Activated CD8-positive, alpha-beta T cell treated with anti-CD3 and anti-CD28 coated beads for 36 hours (primary cell): ENCODE measurements at regions not wholly inside any gene's neighbourhood (a gene's known extent, or its start where the extent isn't known, plus 50 kb on each side); places are given as distances from the start of the nearest gene placed in this dataset.

Source experiments
- ATAC-seq: fragments of 200-7000 bp; cut with Tn5 transposase; one replicate; pipeline ENCODE4 v1.10.0; 2021; ENCODE audit warnings: mild to moderate bottlenecking, moderate library complexity
- CTCF ChIA-PET: fragments of 350-600 bp; sonication (Branson Sonifier 250); formaldehyde crosslinking; loops from one replicate; lab custom pipeline; 2021; ENCODE audit warnings: antibody characterized with exemption; lab: Charles Lee
- POLR2A ChIA-PET: fragments of 350-600 bp; sonication (Branson Sonifier 250); formaldehyde crosslinking; loops from one replicate; lab custom pipeline; 2021; ENCODE audit warnings: antibody characterized with exemption; lab: Charles Lee
- DNase-seq: peaks from one replicate; pipeline ENCODE4 v3.0.0-alpha.2; 2020
- H3K27ac Mint-ChIP-seq: one replicate; pipeline ENCODE4 v1.8.0; 2021; ENCODE audit warnings: mild to moderate bottlenecking, mixed read lengths
- H3K27me3 Mint-ChIP-seq: one replicate; pipeline ENCODE4 v1.8.0; 2021; ENCODE audit warnings: mixed read lengths
- H3K36me3 Mint-ChIP-seq: one replicate; pipeline ENCODE4 v1.8.0; 2021; ENCODE audit warnings: low read depth, mixed read lengths
- H3K4me1 Mint-ChIP-seq: one replicate; pipeline ENCODE4 v1.8.0; 2021; ENCODE audit warnings: low read depth, mixed read lengths
- H3K4me3 Mint-ChIP-seq: one replicate; pipeline ENCODE4 v1.8.0; 2021; ENCODE audit warnings: mild to moderate bottlenecking, moderate library complexity, mixed read lengths
- H3K9me3 Mint-ChIP-seq: one replicate; pipeline ENCODE4 v1.8.0; 2021; ENCODE audit warnings: mixed read lengths
- CTCF ChIP-seq: fragments of 200-600 bp; IDR thresholded peaks from one replicate; pipeline ENCODE4 v1.8.0; 2022; ENCODE audit warnings: antibody characterized with exemption, mild to moderate bottlenecking
- intact Hi-C: fragments of 100-400 bp; cut with micrococcal nuclease; formaldehyde crosslinking; loops from one replicate; pipeline ENCODE4 v1.10.0; 2022

GRCh38 chr13:90519157-90519556 is 828.3 kb upstream of the MIR17HG start:
- no peaks in the 10 kb centered on the region for H3K36me3 Mint-ChIP-seq
- POLR2A ChIA-PET = no interaction called here
- no peak for TF ChIP-seq CTCF
- intact Hi-C loops = no loop called here
- H3K27ac Mint-ChIP-seq = no peak overlapping the region
- DNase-seq (no peak), ATAC-seq (no peak)
- CTCF ChIA-PET = no interaction called here
- H3K4me3 Mint-ChIP-seq = no peak overlapping the region
- H3K4me1 Mint-ChIP-seq = no peaks in the 10 kb centered on the region
- H3K9me3 Mint-ChIP-seq = peaks cover 20% of the 10 kb centered on the region
- H3K27me3 Mint-ChIP-seq = no peaks in the 10 kb centered on the region

- POLR2A ChIA-PET = no interaction called here
- no peak for TF ChIP-seq CTCF
- H3K4me1 Mint-ChIP-seq = no peaks in the 10 kb centered on the region
- intact Hi-C loops = no loop called here
- H3K4me3 Mint-ChIP-seq = no peak overlapping the region
- no peak overlapping the region for H3K27ac Mint-ChIP-seq
- ATAC-seq = no peak
- H3K27me3 Mint-ChIP-seq = no peaks in the 10 kb centered on the region
- DNase-seq = no peak
- no peaks in the 10 kb centered on the region for H3K36me3 Mint-ChIP-seq
- CTCF ChIA-PET = no interaction called here
- peaks cover 9% of the 10 kb centered on the region for H3K9me3 Mint-ChIP-seq
Observed at GRCh38 chr13:90526711-90527110, 820.8 kb upstream of the MIR17HG start.

- Mint-ChIP-seq H3K27ac (no peak overlapping the region), H3K27me3 (no peaks in the 10 kb centered on the region), H3K36me3 (no peaks in the 10 kb centered on the region), H3K9me3 (no peaks in the 10 kb centered on the region), H3K4me1 (no peaks in the 10 kb centered on the region), H3K4me3 (no peak overlapping the region)
- ChIA-PET POLR2A (no interaction called here), CTCF (no interaction called here)
- ATAC-seq (no peak), DNase-seq (no peak)
- TF ChIP-seq CTCF = no peak
- intact Hi-C loops = no loop called here
Observed at GRCh38 chr13:90531744-90532143, 815.7 kb upstream of the MIR17HG start.

GRCh38 chr13:90532861-90533492 is 814.5 kb upstream of the MIR17HG start:
- H3K27ac Mint-ChIP-seq = no peak overlapping the region
- H3K27me3 Mint-ChIP-seq = no peaks in the 10 kb centered on the region
- H3K4me3 Mint-ChIP-seq = no peak overlapping the region
- ATAC-seq (no peak), DNase-seq (no peak)
- ChIA-PET CTCF (no interaction called here), POLR2A (no interaction called here)
- TF ChIP-seq CTCF = no peak
- H3K9me3 Mint-ChIP-seq = no peaks in the 10 kb centered on the region
- intact Hi-C loops = no loop called here
- H3K36me3 Mint-ChIP-seq = no peaks in the 10 kb centered on the region
- H3K4me1 Mint-ChIP-seq = no peaks in the 10 kb centered on the region

GRCh38 chr13:90533866-90534265 is 813.6 kb upstream of the MIR17HG start:
- ChIA-PET POLR2A (no interaction called here), CTCF (no interaction called here)
- TF ChIP-seq CTCF = no peak
- Mint-ChIP-seq H3K36me3 (no peaks in the 10 kb centered on the region), H3K27ac (no peak overlapping the region), H3K4me1 (no peaks in the 10 kb centered on the region), H3K9me3 (peaks cover 5% of the 10 kb centered on the region), H3K4me3 (no peak overlapping the region), H3K27me3 (no peaks in the 10 kb centered on the region)
- DNase-seq = no peak
- intact Hi-C loops = no loop called here
- ATAC-seq = no peak
